ENCODE measurements at regions not wholly inside any gene's neighbourhood (a gene's known extent, or its start where the extent isn't known, plus 50 kb on each side); places are given as distances from the start of the nearest gene placed in this dataset.

GRCh38 chr1:10924030-10924429, 88.4 kb upstream of the TARDBP start:
- no peak overlapping the region for H3K4me3 ChIP-seq (ENCODE audit: low read length)
- H3K27ac ChIP-seq (ENCODE audit: low read depth, low read length): no peak overlapping the region
- no peaks in the 10 kb centered on the region for H3K4me1 ChIP-seq (ENCODE audit: insufficient read depth, low read length)
- H3K4me1 Mint-ChIP-seq: no peaks in the 10 kb centered on the region
- H3K4me3 Mint-ChIP-seq: no peak overlapping the region
- ChIA-PET CTCF (no interaction called here), POLR2A (interaction anchor here (0.6 kb wide), 1 partner anchor 1410 kb away, joined by 11 read pairs; no protein-coding TSS in a partner anchor)
- H3K36me3 Mint-ChIP-seq: no peaks in the 10 kb centered on the region
- peaks cover 5 to 8% of the 10 kb centered on the region in 2 donors for H3K27me3 Mint-ChIP-seq
- H3K9me3 Mint-ChIP-seq: no peaks in the 10 kb centered on the region
- no peaks in the 10 kb centered on the region for H3K9me3 ChIP-seq (ENCODE audit: low read length)
- DNase-seq: no peak
- H3K27me3 ChIP-seq (ENCODE audit: insufficient read depth, low read length, poor library complexity, severe bottlenecking): peaks cover 5% of the 10 kb centered on the region
- H3K27ac Mint-ChIP-seq: no peak overlapping the region
- no peaks in the 10 kb centered on the region for H3K36me3 ChIP-seq (ENCODE audit: insufficient read depth, low read length)

- H3K9me3 ChIP-seq (ENCODE audit: low read length): no peaks in the 10 kb centered on the region
- H3K4me3 Mint-ChIP-seq: no peak overlapping the region
- CTCF ChIA-PET: no interaction called here
These were observed 83.8 kb upstream of the TARDBP start for GRCh38 chr1:10928654-10929053.

GRCh38 chr1:10932088-10932487, 80.4 kb upstream of the TARDBP start:
- no peak overlapping the region for H3K27ac ChIP-seq (ENCODE audit: low read depth, low read length)
- no peaks in the 10 kb centered on the region for H3K9me3 ChIP-seq (ENCODE audit: low read length)
- H3K27me3 ChIP-seq (ENCODE audit: insufficient read depth, low read length, poor library complexity, severe bottlenecking): no peaks in the 10 kb centered on the region
- H3K27me3 Mint-ChIP-seq: no peaks in the 10 kb centered on the region
- H3K9me3 Mint-ChIP-seq: no peaks in the 10 kb centered on the region
- ChIA-PET POLR2A (no interaction called here), CTCF (interaction anchor here (1.2 to 2.1 kb wide), 3 partner anchors 10 to 437 kb away, joined by 3 to 5 read pairs (median 4); no protein-coding TSS in a partner anchor)
- H3K36me3 Mint-ChIP-seq: no peaks in the 10 kb centered on the region
- DNase-seq: peak in 2 of 5 donors; percentile 30 to 63
- H3K4me3 Mint-ChIP-seq: peak overlapping the region in 3 of 7 donors; percentile 13 to 34 (median 21)
- no peak overlapping the region for H3K4me3 ChIP-seq (ENCODE audit: low read length)
- H3K4me1 Mint-ChIP-seq: peaks cover 10 to 18% (median 11%) of the 10 kb centered on the region in 3 donors
- H3K4me1 ChIP-seq (ENCODE audit: insufficient read depth, low read length): peaks cover 5% of the 10 kb centered on the region
- H3K27ac Mint-ChIP-seq: peak overlapping the region in 7 of 8 donors; percentile 5 to 81 (median 50)
- no peaks in the 10 kb centered on the region for H3K36me3 ChIP-seq (ENCODE audit: insufficient read depth, low read length)

More at GRCh38 chr1:10928654-10929053, 83.8 kb upstream of the TARDBP start:
- no peaks in the 10 kb centered on the region for H3K36me3 ChIP-seq (ENCODE audit: insufficient read depth, low read length)
- no peaks in the 10 kb centered on the region for H3K9me3 Mint-ChIP-seq
- H3K27ac ChIP-seq (ENCODE audit: low read depth, low read length): no peak overlapping the region
- H3K27ac Mint-ChIP-seq: no peak overlapping the region
- DNase-seq: no peak
- H3K4me3 ChIP-seq (ENCODE audit: low read length): no peak overlapping the region
- H3K4me1 Mint-ChIP-seq: peaks cover 10 to 18% (median 10%) of the 10 kb centered on the region in 3 donors
- H3K27me3 ChIP-seq (ENCODE audit: insufficient read depth, low read length, poor library complexity, severe bottlenecking): no peaks in the 10 kb centered on the region
- peaks cover 0 to 7% of the 10 kb centered on the region in 2 donors for H3K27me3 Mint-ChIP-seq
- POLR2A ChIA-PET: no interaction called here
- H3K4me1 ChIP-seq (ENCODE audit: insufficient read depth, low read length): peaks cover 5% of the 10 kb centered on the region
- no peaks in the 10 kb centered on the region for H3K36me3 Mint-ChIP-seq

GRCh38 chr1:10934150-10934818, 78.2 kb upstream of the TARDBP start:
- no peak overlapping the region for H3K27ac ChIP-seq (ENCODE audit: low read depth, low read length)
- Mint-ChIP-seq H3K27ac (no peak overlapping the region), H3K9me3 (no peaks in the 10 kb centered on the region), H3K36me3 (no peaks in the 10 kb centered on the region), H3K27me3 (no peaks in the 10 kb centered on the region), H3K4me1 (peaks cover 11 to 19% (median 13%) of the 10 kb centered on the region in 3 donors), H3K4me3 (no peak overlapping the region)
- ChIA-PET CTCF (no interaction called here), POLR2A (no interaction called here)
- DNase-seq: no peak
- no peak overlapping the region for H3K4me3 ChIP-seq (ENCODE audit: low read length)
- H3K4me1 ChIP-seq (ENCODE audit: insufficient read depth, low read length): peaks cover 8% of the 10 kb centered on the region
- no peaks in the 10 kb centered on the region for H3K36me3 ChIP-seq (ENCODE audit: insufficient read depth, low read length)
- no peaks in the 10 kb centered on the region for H3K27me3 ChIP-seq (ENCODE audit: insufficient read depth, low read length, poor library complexity, severe bottlenecking)
- H3K9me3 ChIP-seq (ENCODE audit: low read length): no peaks in the 10 kb centered on the region

- Histone ChIP-seq H3K9me3 (ENCODE audit: low read length) (no peaks in the 10 kb centered on the region), H3K36me3 (ENCODE audit: insufficient read depth, low read length) (no peaks in the 10 kb centered on the region), H3K4me3 (ENCODE audit: low read length) (no peak overlapping the region), H3K4me1 (ENCODE audit: insufficient read depth, low read length) (peaks cover 18% of the 10 kb centered on the region), H3K27me3 (ENCODE audit: insufficient read depth, low read length, poor library complexity, severe bottlenecking) (no peaks in the 10 kb centered on the region), H3K27ac (ENCODE audit: low read depth, low read length) (no peak overlapping the region)
- peaks cover 19 to 29% (median 23%) of the 10 kb centered on the region in 3 donors for H3K4me1 Mint-ChIP-seq
- H3K27ac Mint-ChIP-seq: no peak overlapping the region
- H3K9me3 Mint-ChIP-seq: no peaks in the 10 kb centered on the region
- no peaks in the 10 kb centered on the region for H3K27me3 Mint-ChIP-seq
- no peak for DNase-seq
- POLR2A ChIA-PET: no interaction called here
- no peak overlapping the region for H3K4me3 Mint-ChIP-seq
- H3K36me3 Mint-ChIP-seq: no peaks in the 10 kb centered on the region
- CTCF ChIA-PET: no interaction called here
These were observed 77.2 kb upstream of the TARDBP start for GRCh38 chr1:10935246-10935645.

- Mint-ChIP-seq H3K9me3 (no peaks in the 10 kb centered on the region), H3K36me3 (no peaks in the 10 kb centered on the region), H3K4me1 (peaks cover 23 to 33% (median 28%) of the 10 kb centered on the region in 3 donors), H3K4me3 (no peak overlapping the region), H3K27me3 (no peaks in the 10 kb centered on the region), H3K27ac (no peak overlapping the region)
- no peak overlapping the region for H3K27ac ChIP-seq (ENCODE audit: low read depth, low read length)
- DNase-seq: no peak
- H3K4me3 ChIP-seq (ENCODE audit: low read length): no peak overlapping the region
- ChIA-PET CTCF (no interaction called here), POLR2A (no interaction called here)
- H3K9me3 ChIP-seq (ENCODE audit: low read length): no peaks in the 10 kb centered on the region
- H3K36me3 ChIP-seq (ENCODE audit: insufficient read depth, low read length): no peaks in the 10 kb centered on the region
- no peaks in the 10 kb centered on the region for H3K27me3 ChIP-seq (ENCODE audit: insufficient read depth, low read length, poor library complexity, severe bottlenecking)
- peaks cover 23% of the 10 kb centered on the region for H3K4me1 ChIP-seq (ENCODE audit: insufficient read depth, low read length)
These were observed 76.7 kb upstream of the TARDBP start for GRCh38 chr1:10935724-10936123.

- CTCF ChIA-PET: interaction anchor here (1.2 kb wide), 1 partner anchor 12 kb away, joined by 5 read pairs; no protein-coding TSS in a partner anchor
- POLR2A ChIA-PET: interaction anchor here (0.6 kb wide), 1 partner anchor 39 kb away, joined by 4 read pairs; no protein-coding TSS in a partner anchor
- Mint-ChIP-seq H3K36me3 (no peaks in the 10 kb centered on the region), H3K27ac (no peak overlapping the region), H3K9me3 (no peaks in the 10 kb centered on the region), H3K4me3 (no peak overlapping the region), H3K4me1 (peaks cover 19 to 31% (median 30%) of the 10 kb centered on the region in 3 donors), H3K27me3 (peaks cover 0 to 2% of the 10 kb centered on the region in 2 donors)
- Histone ChIP-seq H3K36me3 (ENCODE audit: insufficient read depth, low read length) (no peaks in the 10 kb centered on the region), H3K27ac (ENCODE audit: low read depth, low read length) (no peak overlapping the region), H3K4me1 (ENCODE audit: insufficient read depth, low read length) (peaks cover 20% of the 10 kb centered on the region), H3K9me3 (ENCODE audit: low read length) (no peaks in the 10 kb centered on the region), H3K27me3 (ENCODE audit: insufficient read depth, low read length, poor library complexity, severe bottlenecking) (no peaks in the 10 kb centered on the region), H3K4me3 (ENCODE audit: low read length) (no peak overlapping the region)
- DNase-seq: peak in 1 of 5 donors; percentile 46
These were observed 75.2 kb upstream of the TARDBP start for GRCh38 chr1:10936998-10937901.

Measured in CD8-positive, alpha-beta memory T cell (primary cell).